Stimulated activated effector memory CD8-positive, alpha-beta T cell treated with anti-CD3 and anti-CD28 coated beads, Interleukin-12 subunit alpha, Interleukin-12 subunit beta, amount 100 ng/mL, for 72 hours (primary cell): ENCODE measurements at regions not wholly inside any gene's neighbourhood (a gene's known extent, or its start where the extent isn't known, plus 50 kb on each side); places are given as distances from the start of the nearest gene placed in this dataset.
"Not testable (repeated sequence)": the region's sequence is repeated elsewhere in the genome, so short reads cannot be mapped to it uniquely, and the experiment has no call there.

Source experiments
- ATAC-seq: fragments of 150-1000 bp; cut with Tn5 transposase; 2 replicates; pipeline ENCODE4 v1.10.0; 2021
- DNase-seq, 2 donors: peaks; one replicate each; pipeline ENCODE4 v3.0.0; 2021 to 2022; ENCODE audit warnings: low spot score in 2 of 2
- H3K27ac Mint-ChIP-seq: one replicate; pipeline ENCODE4 v1.8.0; 2022; ENCODE audit warnings: mild to moderate bottlenecking, mixed read lengths
- H3K36me3 Mint-ChIP-seq: one replicate; pipeline ENCODE4 v1.8.0; 2022; ENCODE audit warnings: mild to moderate bottlenecking, mixed read lengths
- H3K4me1 Mint-ChIP-seq: one replicate; pipeline ENCODE4 v1.8.0; 2022; ENCODE audit warnings: mixed read lengths
- H3K4me3 Mint-ChIP-seq: one replicate; pipeline ENCODE4 v1.8.0; 2022; ENCODE audit warnings: mild to moderate bottlenecking, mixed read lengths
- H3K9me3 Mint-ChIP-seq: one replicate; pipeline ENCODE4 v1.8.0; 2022; ENCODE audit warnings: mixed read lengths

- DNase-seq (no peak), ATAC-seq (no peak)
- H3K36me3 Mint-ChIP-seq = no peaks in the 10 kb centered on the region
- H3K4me1 Mint-ChIP-seq = no peaks in the 10 kb centered on the region
- H3K9me3 Mint-ChIP-seq = peaks cover 3% of the 10 kb centered on the region
- H3K27ac Mint-ChIP-seq = no peak overlapping the region
- no peak overlapping the region for H3K4me3 Mint-ChIP-seq
Measured at GRCh38 chr5:82590112-82590511, 312.0 kb upstream of the RPS23 start.

- Mint-ChIP-seq H3K9me3 (peaks cover 11% of the 10 kb centered on the region), H3K4me1 (no peaks in the 10 kb centered on the region), H3K36me3 (no peaks in the 10 kb centered on the region), H3K4me3 (no peak overlapping the region), H3K27ac (no peak overlapping the region)
- DNase-seq (no peak), ATAC-seq (no peak)
Measured at GRCh38 chr5:82586661-82587310, 308.6 kb upstream of the RPS23 start.

DNA sequence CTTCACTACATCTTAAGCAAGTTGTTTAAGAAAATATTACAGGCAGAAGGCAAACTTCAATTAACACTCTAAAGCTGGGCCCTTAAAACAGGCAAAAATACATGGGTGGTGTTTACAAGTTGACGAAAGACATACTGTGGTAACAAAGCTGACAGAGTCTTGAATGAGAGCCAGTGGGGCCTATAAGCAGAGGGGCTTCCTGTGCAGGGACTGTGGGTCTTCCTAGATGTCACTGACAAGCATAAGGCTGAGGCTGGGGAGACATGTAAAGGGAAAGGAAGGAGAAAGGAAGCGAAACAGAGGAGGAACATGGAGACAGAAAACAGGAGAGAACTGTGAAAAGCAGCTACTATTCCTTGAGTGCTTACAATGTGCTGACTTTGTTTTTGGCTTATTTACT lies 308.0 kb upstream of the RPS23 start:
- Mint-ChIP-seq H3K4me1 (no peaks in the 10 kb centered on the region), H3K27ac (no peak overlapping the region), H3K36me3 (no peaks in the 10 kb centered on the region), H3K9me3 (peaks cover 11% of the 10 kb centered on the region), H3K4me3 (no peak overlapping the region)
- DNase-seq (no peak), ATAC-seq (no peak)

GRCh38 chr5:82584631-82585030 lies 306.5 kb upstream of the RPS23 start:
- Mint-ChIP-seq H3K9me3 (peaks cover 11% of the 10 kb centered on the region), H3K27ac (no peak overlapping the region), H3K4me3 (no peak overlapping the region), H3K4me1 (no peaks in the 10 kb centered on the region), H3K36me3 (no peaks in the 10 kb centered on the region)
- DNase-seq (no peak), ATAC-seq (no peak)

DNA sequence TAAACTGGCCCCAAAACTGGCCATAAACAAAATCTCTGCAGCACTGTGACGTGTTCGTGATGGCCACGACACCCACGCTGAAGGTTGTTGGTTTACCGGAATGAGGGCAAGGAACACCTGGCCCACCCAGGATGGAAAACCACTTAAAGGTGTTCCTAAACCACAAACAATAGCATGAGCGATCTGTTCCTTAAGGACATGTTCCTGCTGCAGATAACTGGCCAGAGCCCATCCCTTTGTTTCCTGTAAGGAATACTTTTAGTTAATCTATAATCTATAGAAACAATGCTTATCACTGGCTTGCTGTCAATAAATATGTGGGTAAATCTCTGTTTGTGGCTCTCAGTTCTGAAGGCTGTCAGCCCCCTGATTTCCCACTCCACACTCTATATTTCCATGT lies 305.2 kb upstream of the RPS23 start:
- not testable (repeated sequence) for DNase-seq

GRCh38 chr5:82564963-82565362 lies 286.8 kb upstream of the RPS23 start:
- no peaks in the 10 kb centered on the region for H3K36me3 Mint-ChIP-seq
- DNase-seq = no peak
- no peaks in the 10 kb centered on the region for H3K4me1 Mint-ChIP-seq
- no peak overlapping the region for H3K4me3 Mint-ChIP-seq
- H3K27ac Mint-ChIP-seq = no peak overlapping the region
- no peaks in the 10 kb centered on the region for H3K9me3 Mint-ChIP-seq
- no peak for ATAC-seq

More for the DNA sequence above, 305.2 kb upstream of the RPS23 start:
- H3K4me1 Mint-ChIP-seq, ATAC-seq, H3K36me3 Mint-ChIP-seq, H3K27ac Mint-ChIP-seq, H3K4me3 Mint-ChIP-seq: not testable (repeated sequence)
- H3K9me3 Mint-ChIP-seq = peaks cover 11% of the 10 kb centered on the region

DNA sequence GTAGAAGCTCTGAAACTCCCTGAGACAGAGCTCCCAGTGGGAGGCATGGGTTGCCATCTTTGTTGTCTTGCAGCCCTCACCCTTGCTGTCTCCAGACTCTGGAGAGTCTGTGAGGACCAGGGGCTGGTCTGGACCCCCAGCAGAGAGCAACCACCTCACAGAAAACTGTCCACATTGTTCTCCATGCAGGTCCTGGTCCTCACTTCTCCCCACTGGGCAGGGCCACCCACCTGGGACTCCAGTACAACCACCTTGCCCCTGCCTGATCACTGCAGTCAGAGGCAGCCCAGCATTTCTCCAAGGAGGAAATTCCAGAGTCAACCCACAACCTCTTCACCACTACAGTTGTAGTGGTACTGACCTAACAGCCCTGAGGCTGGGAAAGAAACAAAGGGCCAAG lies 285.6 kb upstream of the RPS23 start:
- H3K9me3 Mint-ChIP-seq = no peaks in the 10 kb centered on the region

DNA sequence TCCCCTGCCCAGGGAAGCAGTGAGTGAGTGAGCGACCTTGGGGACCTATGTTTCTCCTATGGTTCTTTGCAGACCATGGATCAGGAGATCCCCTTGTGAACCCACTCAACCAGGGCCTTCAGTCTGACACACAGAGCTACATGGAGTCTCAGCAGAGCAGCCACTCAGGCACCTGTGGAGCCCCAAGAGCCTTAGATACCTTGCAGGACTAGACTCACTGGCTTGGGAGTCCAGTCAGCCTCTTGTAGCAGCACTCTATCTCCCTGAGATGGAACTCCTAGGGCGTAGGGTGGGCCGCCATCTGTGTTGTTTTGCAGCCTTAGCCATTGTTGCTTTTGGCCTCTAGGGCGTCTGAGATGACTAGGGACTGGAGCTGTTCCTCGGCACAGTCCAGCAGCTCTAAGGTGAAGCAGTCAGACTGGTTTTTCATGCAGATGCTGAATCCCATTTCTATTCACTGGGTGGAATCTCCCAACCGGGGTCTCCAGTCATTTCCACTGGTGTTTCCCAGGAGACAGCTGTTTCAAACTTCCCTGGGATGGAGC lies 284.6 kb upstream of the RPS23 start:
- peaks cover 3% of the 10 kb centered on the region for H3K9me3 Mint-ChIP-seq
- DNase-seq = no peak
- ATAC-seq = no peak
- H3K27ac Mint-ChIP-seq = no peak overlapping the region
- no peaks in the 10 kb centered on the region for H3K4me1 Mint-ChIP-seq
- no peaks in the 10 kb centered on the region for H3K36me3 Mint-ChIP-seq
- no peak overlapping the region for H3K4me3 Mint-ChIP-seq

More for the DNA sequence above, 285.6 kb upstream of the RPS23 start:
- Mint-ChIP-seq H3K36me3 (no peaks in the 10 kb centered on the region), H3K27ac (no peak overlapping the region), H3K4me3 (no peak overlapping the region), H3K4me1 (no peaks in the 10 kb centered on the region)
- no peak for ATAC-seq
- no peak for DNase-seq

DNA sequence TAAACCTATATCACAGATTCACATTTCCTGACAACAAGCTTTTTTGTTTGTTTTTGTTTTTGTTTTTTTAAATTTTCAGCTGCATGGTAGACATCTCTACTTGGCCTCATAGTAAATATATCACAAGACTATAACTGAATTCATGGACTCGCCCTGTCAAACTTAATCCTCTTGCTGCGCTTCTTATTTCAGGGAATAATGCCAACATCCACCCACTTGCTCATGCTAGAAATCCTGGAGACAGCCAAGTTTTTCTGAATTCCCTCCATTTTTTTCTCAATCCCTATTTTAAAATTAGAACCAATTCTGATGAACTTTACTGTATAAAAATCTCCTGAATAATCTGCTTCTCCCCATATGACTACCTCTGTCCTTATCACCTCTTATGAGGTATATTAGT lies 283.6 kb upstream of the RPS23 start:
- ATAC-seq = no peak
- DNase-seq = no peak
- Mint-ChIP-seq H3K4me3 (no peak overlapping the region), H3K4me1 (no peaks in the 10 kb centered on the region), H3K27ac (no peak overlapping the region), H3K36me3 (no peaks in the 10 kb centered on the region), H3K9me3 (peaks cover 5% of the 10 kb centered on the region)

- Mint-ChIP-seq H3K4me3 (no peak overlapping the region), H3K4me1 (no peaks in the 10 kb centered on the region), H3K27ac (no peak overlapping the region), H3K36me3 (no peaks in the 10 kb centered on the region), H3K9me3 (peaks cover 5% of the 10 kb centered on the region)
- no peak for DNase-seq
- no peak for ATAC-seq
Measured at GRCh38 chr5:82560969-82561368, 282.8 kb upstream of the RPS23 start.

DNA sequence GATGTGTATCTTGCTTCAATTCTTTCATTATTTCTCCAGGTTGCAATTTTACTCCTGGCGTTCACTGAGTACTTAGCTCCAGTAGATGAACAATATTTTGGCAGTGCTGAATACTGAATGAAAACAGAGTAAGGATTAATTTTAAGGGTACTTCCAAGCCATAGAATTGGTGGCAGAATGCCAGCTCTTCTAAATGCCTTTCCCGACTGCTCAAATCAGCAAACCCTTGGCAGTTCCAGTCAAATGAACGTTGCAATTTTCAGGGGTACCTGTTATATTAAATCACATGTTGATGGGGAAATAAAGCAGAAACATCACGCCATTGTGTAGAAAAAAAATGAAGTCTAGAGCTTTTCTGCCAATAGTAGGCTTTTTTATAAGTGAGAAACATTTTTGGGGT lies 282.4 kb upstream of the RPS23 start:
- no peak for ATAC-seq
- Mint-ChIP-seq H3K9me3 (peaks cover 5% of the 10 kb centered on the region), H3K4me1 (no peaks in the 10 kb centered on the region), H3K27ac (no peak overlapping the region), H3K36me3 (no peaks in the 10 kb centered on the region), H3K4me3 (no peak overlapping the region)
- DNase-seq = no peak

- no peaks in the 10 kb centered on the region for H3K9me3 Mint-ChIP-seq
- no peak overlapping the region for H3K4me3 Mint-ChIP-seq
- no peak for ATAC-seq
- DNase-seq = no peak
- no peaks in the 10 kb centered on the region for H3K4me1 Mint-ChIP-seq
- no peak overlapping the region for H3K27ac Mint-ChIP-seq
- H3K36me3 Mint-ChIP-seq = no peaks in the 10 kb centered on the region
Measured at GRCh38 chr5:82551840-82552385, 273.8 kb upstream of the RPS23 start.

- ATAC-seq = no peak
- Mint-ChIP-seq H3K4me1 (no peaks in the 10 kb centered on the region), H3K4me3 (no peak overlapping the region), H3K27ac (no peak overlapping the region), H3K36me3 (no peaks in the 10 kb centered on the region), H3K9me3 (no peaks in the 10 kb centered on the region)
- no peak for DNase-seq
Measured at GRCh38 chr5:82551192-82551591, 273.0 kb upstream of the RPS23 start.

DNA sequence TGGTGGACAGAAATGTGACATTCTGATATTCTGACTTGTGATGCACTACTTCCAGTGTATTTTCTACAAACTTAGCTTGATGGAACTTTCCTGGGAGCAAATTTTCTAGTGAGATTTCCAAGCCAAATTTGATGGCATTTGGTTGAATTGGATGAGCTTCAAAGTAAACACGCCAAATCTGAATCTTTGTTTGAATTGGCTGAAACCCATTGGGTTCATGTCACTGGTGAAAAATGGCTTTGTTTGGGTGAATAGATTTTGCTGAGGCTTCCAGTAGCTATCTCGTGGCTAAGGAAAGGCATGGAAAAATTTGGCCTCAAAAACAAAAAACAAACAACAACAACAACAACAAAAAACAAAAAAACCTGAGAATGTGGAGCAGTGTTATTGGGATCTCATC lies 271.1 kb upstream of the RPS23 start:
- Mint-ChIP-seq H3K36me3 (no peaks in the 10 kb centered on the region), H3K9me3 (no peaks in the 10 kb centered on the region), H3K27ac (no peak overlapping the region), H3K4me1 (no peaks in the 10 kb centered on the region), H3K4me3 (no peak overlapping the region)
- DNase-seq (no peak), ATAC-seq (no peak)

DNA sequence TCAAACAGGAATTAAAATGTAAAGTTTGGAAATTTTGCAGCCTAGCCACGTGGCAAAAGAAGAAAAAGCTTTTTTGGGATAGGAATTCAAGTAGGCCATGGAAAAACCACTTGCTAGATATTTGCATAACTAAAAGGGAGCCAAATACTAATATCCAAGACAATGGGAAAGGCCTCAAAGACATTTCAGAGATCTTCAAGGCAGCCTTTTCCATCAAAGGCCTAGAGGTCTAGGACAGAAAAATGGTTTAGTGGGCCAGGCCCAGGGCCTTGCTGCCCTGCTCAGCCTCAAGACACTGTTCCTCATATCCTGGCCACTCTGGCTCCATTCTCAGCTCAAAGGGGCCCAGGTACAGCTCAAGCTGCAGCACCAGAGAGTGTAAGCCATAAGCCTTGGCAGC lies 265.9 kb upstream of the RPS23 start:
- no peaks in the 10 kb centered on the region for H3K9me3 Mint-ChIP-seq
- H3K27ac Mint-ChIP-seq = no peak overlapping the region
- no peak overlapping the region for H3K4me3 Mint-ChIP-seq
- DNase-seq = no peak
- H3K36me3 Mint-ChIP-seq = no peaks in the 10 kb centered on the region
- H3K4me1 Mint-ChIP-seq = no peaks in the 10 kb centered on the region
- no peak for ATAC-seq

DNA sequence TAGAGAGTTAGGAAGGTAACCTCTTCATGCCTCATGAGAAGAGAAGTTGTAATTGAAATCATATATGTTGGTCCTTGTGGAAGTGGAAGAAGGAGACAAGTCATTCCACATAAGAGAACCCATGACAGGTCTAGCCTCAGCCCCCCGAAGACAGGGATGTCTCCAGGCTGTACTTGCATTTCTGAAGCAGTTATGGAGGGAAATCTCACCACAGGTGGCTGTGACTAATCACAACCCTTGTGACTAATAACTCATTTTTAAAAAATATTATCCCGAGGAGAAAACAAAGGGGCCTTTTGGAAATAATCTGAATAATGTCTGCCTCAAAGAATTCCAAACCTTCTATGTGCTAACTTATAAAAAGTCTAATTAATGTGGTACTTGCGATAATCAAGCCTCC lies 262.1 kb upstream of the RPS23 start:
- no peak overlapping the region for H3K4me3 Mint-ChIP-seq
- H3K9me3 Mint-ChIP-seq = no peaks in the 10 kb centered on the region
- H3K36me3 Mint-ChIP-seq = no peaks in the 10 kb centered on the region
- H3K4me1 Mint-ChIP-seq = no peaks in the 10 kb centered on the region
- no peak overlapping the region for H3K27ac Mint-ChIP-seq
- DNase-seq = no peak
- ATAC-seq = no peak
